ENCODE measurements at regions not wholly inside any gene's neighbourhood (a gene's known extent, or its start where the extent isn't known, plus 50 kb on each side); places are given as distances from the start of the nearest gene placed in this dataset.

GRCh38 chr11:39690856-39691255 lies 1768.6 kb downstream of the LRRC4C start:
- Histone ChIP-seq H3K9me3 (ENCODE audit: insufficient read depth in 2 of 2, low read depth in 1 of 2, low read length in 1 of 2) (no peaks in the 10 kb centered on the region), H2BK20ac (ENCODE audit: low read length) (no peak overlapping the region), H4K20me1 (replicated peaks in 1 of 2; ENCODE audit: control insufficient read depth in 1 of 2, insufficient read depth in 2 of 2, low read length in 2 of 2) (peaks cover 0 to under 1% of the 10 kb centered on the region in 2 experiments), H3K23me2 (ENCODE audit: low read depth, low read length) (no peaks in the 10 kb centered on the region), H3K4me2 (ENCODE audit: insufficient read depth in 1 of 2, low read depth in 2 of 2, low read length in 2 of 2) (no peak overlapping the region), H3K18ac (ENCODE audit: extremely low read depth, low read length) (no peak overlapping the region), H3K27me3 (replicated peaks in 1 of 4; ENCODE audit: control insufficient read depth in 3 of 4, extremely low read depth in 1 of 4, insufficient read depth in 3 of 4, low read length in 3 of 4) (no peaks in the 10 kb centered on the region), H2AK5ac (ENCODE audit: low read depth, low read length) (no peak overlapping the region), H3K79me2 (ENCODE audit: control insufficient read depth in 1 of 2, insufficient read depth in 2 of 2, low read length in 2 of 2) (no peaks in the 10 kb centered on the region), H4K5ac (ENCODE audit: insufficient read length, low read depth, low read length) (no peak overlapping the region), H2BK15ac (ENCODE audit: low read length) (no peak overlapping the region), H3K23ac (ENCODE audit: insufficient read length) (no peak overlapping the region), H3K4me3 (ENCODE audit: extremely low read depth in 1 of 4, insufficient read depth in 2 of 4, low read depth in 3 of 4, low read length in 4 of 4) (no peak overlapping the region), H3K14ac (ENCODE audit: insufficient read length) (no peak overlapping the region), H2BK5ac (ENCODE audit: low read depth, low read length) (no peak overlapping the region), H3K27ac (ENCODE audit: low read depth, low read length) (no peak overlapping the region), H4K91ac (replicated peaks; ENCODE audit: insufficient read length, low read length) (no peak overlapping the region), H3K79me1 (ENCODE audit: low read depth, low read length) (no peaks in the 10 kb centered on the region), H4K8ac (ENCODE audit: extremely low read depth, insufficient read depth, low read length) (no peak overlapping the region), H3K56ac (replicated peaks; ENCODE audit: insufficient read length, low read depth, low read length) (no peak overlapping the region), H3K4me1 (replicated peaks in 1 of 4; ENCODE audit: control insufficient read depth in 3 of 4, insufficient read depth in 4 of 4, low read length in 3 of 4) (no peaks in the 10 kb centered on the region), H3K9ac (replicated peaks in 1 of 4; ENCODE audit: extremely low read depth in 1 of 4, low read depth in 3 of 4, low read length in 3 of 4) (no peak overlapping the region), H3K36me3 (ENCODE audit: control insufficient read depth in 2 of 4, insufficient read depth in 4 of 4, low read length in 3 of 4) (no peaks in the 10 kb centered on the region), H2AFZ (ENCODE audit: low read length) (no peak overlapping the region), H3K4ac (replicated peaks; ENCODE audit: insufficient read length, low read depth, low read length) (no peak overlapping the region), H2BK120ac (replicated peaks; ENCODE audit: low read depth, low read length) (no peak overlapping the region), H2BK12ac (ENCODE audit: low read depth, low read length) (no peak overlapping the region)
- DNase-seq (ENCODE audit: low read depth in 1 of 2, low spot score in 2 of 2) (no peak), FAIRE-seq (no peak)
- TF ChIP-seq CTBP2 (IDR thresholded peaks at IDR 0.05; ENCODE audit: borderline replicate concordance, insufficient read depth, insufficient read length, low read length) (no peak), CHD2 (IDR thresholded peaks at IDR 0.05; ENCODE audit: low read length) (no peak), ATF2 (IDR thresholded peaks at IDR 0.05; ENCODE audit: low read length) (no peak), SRF (IDR thresholded peaks at IDR 0.05; ENCODE audit: low read depth, low read length) (no peak), RFX5 (IDR thresholded peaks at IDR 0.05; ENCODE audit: borderline replicate concordance, low read depth, low read length) (no peak), BCL11A (IDR thresholded peaks at IDR 0.05; ENCODE audit: low read depth in 2 of 2, low read length in 2 of 2) (no peak), EP300 (IDR thresholded peaks at IDR 0.05; ENCODE audit: borderline replicate concordance in 1 of 2, low read depth in 2 of 2, low read length in 2 of 2) (no peak), ASH2L (IDR thresholded peaks at IDR 0.05; ENCODE audit: low read length) (no peak), EGR1 (IDR thresholded peaks at IDR 0.05; ENCODE audit: borderline replicate concordance, low read depth, low read length) (no peak), RXRA (IDR thresholded peaks at IDR 0.05; ENCODE audit: insufficient read depth, low read depth, low read length) (no peak), FOSL1 (IDR thresholded peaks at IDR 0.05; ENCODE audit: insufficient read depth, low read depth, low read length) (no peak)
- CTCF ChIA-PET (ENCODE audit: partially characterized antibody), result no interaction called here
- 85% methylated on average over 1 of the region's 1 CpG; no CpG with 5 or more reads in 1 of the 2 experiments for WGBS, 2 experiments (ENCODE audit: extremely low coverage in 1 of 2, insufficient coverage in 1 of 2, insufficient read length in 1 of 2, insufficient replicate concordance in 2 of 2, low coverage in 1 of 2, low lambda C conversion rate in 2 of 2, missing lambda C conversion rate in 1 of 2)
- POLR2A ChIA-PET (ENCODE audit: partially characterized antibody), result no interaction called here
